ENCODE measurements at regions not wholly inside any gene's neighbourhood (a gene's known extent, or its start where the extent isn't known, plus 50 kb on each side); places are given as distances from the start of the nearest gene placed in this dataset.

DNA sequence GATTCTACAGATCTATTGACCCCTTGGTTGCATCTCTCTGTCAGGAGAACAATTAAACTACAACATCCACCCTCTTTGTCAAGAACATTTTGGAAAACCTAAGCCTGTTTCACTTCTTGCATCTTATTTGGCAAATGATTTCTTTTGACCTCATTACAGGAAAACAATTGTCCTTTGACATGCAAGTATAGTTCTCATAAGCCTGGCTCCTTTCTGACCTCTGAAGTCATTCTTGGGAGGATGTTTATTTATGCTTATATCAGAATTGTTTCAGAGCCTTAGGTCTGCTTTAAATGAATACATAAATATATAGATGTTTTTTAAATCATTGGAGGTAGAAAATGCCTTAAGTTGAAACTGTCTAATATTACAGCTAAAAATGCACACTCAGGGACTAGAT is 361.3 kb upstream of the PTGER4 start:
- TF ChIP-seq, protein P1, sequence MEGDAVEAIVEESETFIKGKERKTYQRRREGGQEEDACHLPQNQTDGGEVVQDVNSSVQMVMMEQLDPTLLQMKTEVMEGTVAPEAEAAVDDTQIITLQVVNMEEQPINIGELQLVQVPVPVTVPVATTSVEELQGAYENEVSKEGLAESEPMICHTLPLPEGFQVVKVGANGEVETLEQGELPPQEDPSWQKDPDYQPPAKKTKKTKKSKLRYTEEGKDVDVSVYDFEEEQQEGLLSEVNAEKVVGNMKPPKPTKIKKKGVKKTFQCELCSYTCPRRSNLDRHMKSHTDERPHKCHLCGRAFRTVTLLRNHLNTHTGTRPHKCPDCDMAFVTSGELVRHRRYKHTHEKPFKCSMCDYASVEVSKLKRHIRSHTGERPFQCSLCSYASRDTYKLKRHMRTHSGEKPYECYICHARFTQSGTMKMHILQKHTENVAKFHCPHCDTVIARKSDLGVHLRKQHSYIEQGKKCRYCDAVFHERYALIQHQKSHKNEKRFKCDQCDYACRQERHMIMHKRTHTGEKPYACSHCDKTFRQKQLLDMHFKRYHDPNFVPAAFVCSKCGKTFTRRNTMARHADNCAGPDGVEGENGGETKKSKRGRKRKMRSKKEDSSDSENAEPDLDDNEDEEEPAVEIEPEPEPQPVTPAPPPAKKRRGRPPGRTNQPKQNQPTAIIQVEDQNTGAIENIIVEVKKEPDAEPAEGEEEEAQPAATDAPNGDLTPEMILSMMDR (conservative IDR thresholded peaks at IDR 0.05; ENCODE audit: low read depth, low read length): no peak
- TF ChIP-seq EZH2 (IDR thresholded peaks at IDR 0.05; ENCODE audit: borderline replicate concordance, low read depth, low read length, poor library complexity, severe bottlenecking): no peak

All from A673 (cell line).